C4-2B (cell line): ENCODE measurements at regions not wholly inside any gene's neighbourhood (a gene's known extent, or its start where the extent isn't known, plus 50 kb on each side); places are given as distances from the start of the nearest gene placed in this dataset.

Experiments used
- ZFX ChIP-seq: fragments of 450-650 bp; IDR thresholded peaks from 2 replicates; pipeline ENCODE4 v1.6.1; 2017
- TF ChIP-seq, protein P1 (sequence below): fragments of 450-650 bp; conservative IDR thresholded peaks from 2 replicates; pipeline ENCODE4 v1.5.1; 2017; ENCODE audit warnings: mild to moderate bottlenecking

DNA sequence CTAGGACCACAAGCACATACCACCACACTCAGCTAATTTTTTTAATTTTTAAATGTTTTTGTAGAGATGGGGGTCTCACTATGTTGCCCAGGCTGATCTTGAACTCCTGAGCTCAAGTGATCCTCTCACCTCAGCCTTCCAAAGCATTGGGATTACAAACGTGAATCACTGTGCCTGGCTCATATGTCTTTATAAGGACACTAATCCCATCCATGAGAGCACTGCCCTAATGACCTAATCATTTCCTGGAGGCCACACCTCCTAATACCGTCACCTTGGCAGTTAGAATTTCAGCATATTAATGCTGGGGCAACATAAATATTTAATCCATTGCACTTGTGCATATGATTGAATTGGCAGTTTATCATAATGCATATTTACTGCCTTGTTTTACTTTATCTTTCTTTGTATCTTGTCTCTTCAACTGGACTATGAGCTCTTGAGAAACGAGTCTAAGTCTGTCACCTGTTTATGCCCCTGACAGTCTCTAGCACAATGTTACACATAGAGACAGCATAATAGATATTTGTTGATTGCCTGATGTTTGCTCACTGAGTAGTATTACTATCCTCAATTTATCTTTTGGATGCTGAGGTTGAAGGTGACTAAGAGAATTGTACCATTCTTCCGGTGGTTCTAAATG is 172.0 kb downstream of the AASDH start:
- TF ChIP-seq, protein P1, sequence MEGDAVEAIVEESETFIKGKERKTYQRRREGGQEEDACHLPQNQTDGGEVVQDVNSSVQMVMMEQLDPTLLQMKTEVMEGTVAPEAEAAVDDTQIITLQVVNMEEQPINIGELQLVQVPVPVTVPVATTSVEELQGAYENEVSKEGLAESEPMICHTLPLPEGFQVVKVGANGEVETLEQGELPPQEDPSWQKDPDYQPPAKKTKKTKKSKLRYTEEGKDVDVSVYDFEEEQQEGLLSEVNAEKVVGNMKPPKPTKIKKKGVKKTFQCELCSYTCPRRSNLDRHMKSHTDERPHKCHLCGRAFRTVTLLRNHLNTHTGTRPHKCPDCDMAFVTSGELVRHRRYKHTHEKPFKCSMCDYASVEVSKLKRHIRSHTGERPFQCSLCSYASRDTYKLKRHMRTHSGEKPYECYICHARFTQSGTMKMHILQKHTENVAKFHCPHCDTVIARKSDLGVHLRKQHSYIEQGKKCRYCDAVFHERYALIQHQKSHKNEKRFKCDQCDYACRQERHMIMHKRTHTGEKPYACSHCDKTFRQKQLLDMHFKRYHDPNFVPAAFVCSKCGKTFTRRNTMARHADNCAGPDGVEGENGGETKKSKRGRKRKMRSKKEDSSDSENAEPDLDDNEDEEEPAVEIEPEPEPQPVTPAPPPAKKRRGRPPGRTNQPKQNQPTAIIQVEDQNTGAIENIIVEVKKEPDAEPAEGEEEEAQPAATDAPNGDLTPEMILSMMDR: no peak
- no peak for TF ChIP-seq ZFX
